ENCODE measurements at regions not wholly inside any gene's neighbourhood (a gene's known extent, or its start where the extent isn't known, plus 50 kb on each side); places are given as distances from the start of the nearest gene placed in this dataset.
A peak's percentile ranks its signal among the peaks of the same experiment; 100 is the strongest.

DNA sequence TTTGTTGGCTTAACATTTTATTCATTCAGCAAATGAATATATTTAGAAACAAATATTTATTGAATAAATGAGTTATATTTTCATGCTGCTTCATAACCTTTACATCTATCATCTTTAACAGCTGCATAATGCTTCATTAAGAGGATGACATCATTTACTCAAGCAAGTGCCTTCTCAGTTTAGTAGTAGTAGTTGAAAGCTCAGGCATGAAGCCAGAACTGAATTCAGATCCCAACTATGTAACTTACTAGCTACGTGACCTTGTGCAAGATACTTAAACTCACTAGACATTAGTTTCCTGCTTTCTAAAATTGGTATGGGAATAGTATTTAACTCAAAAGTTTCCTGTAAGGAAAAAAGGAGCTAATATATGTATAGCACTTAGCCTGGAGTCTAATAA is 90.3 kb downstream of the TMPRSS5 start:
- WGBS, 3 donors: 48 to 76% (median 62%) methylated on average over 1 of the region's 1 CpG
- DNase-seq: no peak
- H3K27ac ChIP-seq (ENCODE audit: low read depth in 1 of 3, low read length in 2 of 3): no peak overlapping the region
- H3K9me3 ChIP-seq (ENCODE audit: control insufficient read depth in 2 of 2, insufficient read depth in 1 of 2, low read depth in 1 of 2, low read length in 1 of 2): no peaks in the 10 kb centered on the region
- no peak for FAIRE-seq
- H3K4me1 ChIP-seq (ENCODE audit: control insufficient read depth in 3 of 3, insufficient read depth in 2 of 3, low read depth in 1 of 3, low read length in 2 of 3): no peaks in the 10 kb centered on the region
- H3K4me3 ChIP-seq (ENCODE audit: low read depth in 1 of 3, low read length in 3 of 3): no peak overlapping the region
- no peaks in the 10 kb centered on the region for H3K27me3 ChIP-seq (ENCODE audit: control insufficient read depth in 3 of 3, insufficient read depth in 3 of 3, low read length in 3 of 3)
- no peaks in the 10 kb centered on the region for H3K36me3 ChIP-seq (ENCODE audit: control insufficient read depth in 3 of 3, insufficient read depth in 2 of 3, low read depth in 1 of 3, low read length in 3 of 3)

DNA sequence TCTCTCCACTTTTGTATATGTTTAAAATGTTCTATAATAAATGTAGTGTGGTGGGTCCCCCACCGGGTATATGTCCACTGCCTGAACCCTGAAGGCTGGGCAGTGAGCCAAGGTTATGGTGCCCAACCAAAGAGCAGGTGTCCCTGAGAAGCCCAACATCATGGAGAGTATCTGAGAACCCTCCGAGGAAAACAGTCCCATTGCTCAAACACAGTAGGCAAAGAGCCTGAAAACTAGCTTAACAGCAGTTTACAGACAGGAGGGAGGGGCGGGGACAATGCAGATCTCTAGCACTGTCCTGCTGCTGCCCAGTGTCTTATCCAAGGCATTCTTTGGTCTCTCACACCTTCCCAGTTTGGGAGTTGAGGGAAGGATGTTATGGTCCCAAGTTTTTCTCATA is 91.0 kb downstream of the TMPRSS5 start:
- Histone ChIP-seq H3K36me3 (ENCODE audit: control insufficient read depth in 3 of 3, insufficient read depth in 2 of 3, low read depth in 1 of 3, low read length in 3 of 3) (no peaks in the 10 kb centered on the region), H3K4me1 (ENCODE audit: control insufficient read depth in 3 of 3, insufficient read depth in 2 of 3, low read depth in 1 of 3, low read length in 2 of 3) (no peaks in the 10 kb centered on the region), H3K27ac (ENCODE audit: low read depth in 1 of 3, low read length in 2 of 3) (no peak overlapping the region), H3K9me3 (ENCODE audit: control insufficient read depth in 2 of 2, insufficient read depth in 1 of 2, low read depth in 1 of 2, low read length in 1 of 2) (no peaks in the 10 kb centered on the region), H3K4me3 (ENCODE audit: low read depth in 1 of 3, low read length in 3 of 3) (no peak overlapping the region), H3K27me3 (ENCODE audit: control insufficient read depth in 3 of 3, insufficient read depth in 3 of 3, low read length in 3 of 3) (no peaks in the 10 kb centered on the region)
- FAIRE-seq: no peak
- DNase-seq: no peak
- WGBS, 3 donors: 56 to 65% (median 62%) methylated on average over 3 of the region's 3 CpGs

DNA sequence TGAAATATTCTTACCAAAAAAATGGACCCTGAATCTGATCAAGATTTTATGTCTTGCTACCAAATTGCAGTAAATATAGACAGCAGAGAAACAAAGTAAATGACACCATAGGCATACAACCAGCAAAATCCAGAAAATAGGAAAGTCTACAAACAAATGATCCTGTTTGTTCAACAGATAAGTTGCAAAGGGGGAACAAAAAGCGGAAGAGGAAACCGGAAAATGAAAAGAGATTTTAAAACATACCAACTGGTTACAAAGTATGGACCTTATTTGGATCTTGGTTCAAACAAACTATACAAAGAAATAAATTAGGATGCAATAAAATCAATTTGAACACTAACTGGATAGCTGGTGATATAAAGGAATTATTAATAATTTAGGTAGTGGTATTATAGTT is 92.0 kb downstream of the TMPRSS5 start:
- WGBS, 3 donors: 77 to 86% (median 86%) methylated on average over 2 of the region's 2 CpGs
- Histone ChIP-seq H3K4me3 (ENCODE audit: low read depth in 1 of 3, low read length in 3 of 3) (no peak overlapping the region), H3K27ac (ENCODE audit: low read depth in 1 of 3, low read length in 2 of 3) (no peak overlapping the region), H3K27me3 (ENCODE audit: control insufficient read depth in 3 of 3, insufficient read depth in 3 of 3, low read length in 3 of 3) (no peaks in the 10 kb centered on the region), H3K4me1 (ENCODE audit: control insufficient read depth in 3 of 3, insufficient read depth in 2 of 3, low read depth in 1 of 3, low read length in 2 of 3) (no peaks in the 10 kb centered on the region), H3K9me3 (ENCODE audit: control insufficient read depth in 2 of 2, insufficient read depth in 1 of 2, low read depth in 1 of 2, low read length in 1 of 2) (no peaks in the 10 kb centered on the region), H3K36me3 (ENCODE audit: control insufficient read depth in 3 of 3, insufficient read depth in 2 of 3, low read depth in 1 of 3, low read length in 3 of 3) (no peaks in the 10 kb centered on the region)
- FAIRE-seq (no peak), DNase-seq (no peak)

DNA sequence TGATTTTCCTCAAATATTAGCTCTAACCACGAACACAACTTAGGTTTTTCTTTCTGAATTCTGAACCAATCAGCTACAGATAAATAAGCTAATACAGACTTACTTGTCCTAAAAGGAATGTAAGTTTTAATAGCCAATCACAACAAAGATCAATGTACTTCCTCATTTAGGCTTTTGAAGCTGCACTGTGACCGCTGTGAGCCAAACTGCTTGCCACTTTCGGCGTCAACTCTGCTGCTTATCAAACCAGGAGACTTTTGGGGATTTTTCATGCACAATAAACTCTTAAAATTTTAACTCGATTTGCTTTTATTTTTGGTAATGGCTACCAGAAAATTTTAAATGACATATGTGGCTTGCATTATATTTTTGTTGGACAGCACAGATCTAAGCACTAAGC is 92.5 kb downstream of the TMPRSS5 start:
- H3K27ac ChIP-seq (ENCODE audit: low read depth in 1 of 3, low read length in 2 of 3): no peak overlapping the region
- DNase-seq (peak in 1 of 2 donors; percentile 6), FAIRE-seq (no peak)
- no peaks in the 10 kb centered on the region for H3K27me3 ChIP-seq (ENCODE audit: control insufficient read depth in 3 of 3, insufficient read depth in 3 of 3, low read length in 3 of 3)
- no peaks in the 10 kb centered on the region for H3K4me1 ChIP-seq (ENCODE audit: control insufficient read depth in 3 of 3, insufficient read depth in 2 of 3, low read depth in 1 of 3, low read length in 2 of 3)
- H3K9me3 ChIP-seq (ENCODE audit: control insufficient read depth in 2 of 2, insufficient read depth in 1 of 2, low read depth in 1 of 2, low read length in 1 of 2): no peaks in the 10 kb centered on the region
- no peak overlapping the region for H3K4me3 ChIP-seq (ENCODE audit: low read depth in 1 of 3, low read length in 3 of 3)
- H3K36me3 ChIP-seq (ENCODE audit: control insufficient read depth in 3 of 3, insufficient read depth in 2 of 3, low read depth in 1 of 3, low read length in 3 of 3): no peaks in the 10 kb centered on the region
- 32 to 54% (median 45%) methylated on average over 5 of the region's 5 CpGs for WGBS, 3 donors

DNA sequence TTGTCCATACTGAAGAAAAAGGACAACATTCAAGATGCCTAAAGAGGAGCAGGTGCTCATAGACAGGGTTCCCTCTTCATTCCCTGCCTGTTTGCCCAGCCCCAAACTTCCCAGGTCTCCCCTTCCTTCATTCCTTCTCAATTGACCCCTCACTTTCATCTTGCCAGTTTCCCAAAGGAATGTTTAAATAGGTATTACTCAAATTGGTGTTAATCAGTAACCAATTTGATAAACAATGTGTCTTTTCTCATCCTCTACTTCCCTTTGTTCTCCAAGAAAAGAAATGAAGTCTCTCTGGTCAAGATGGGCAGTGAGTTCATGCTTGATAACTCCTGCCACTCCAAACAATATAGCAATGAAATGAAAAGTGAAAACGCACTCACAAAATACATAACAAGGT is 101.9 kb downstream of the TMPRSS5 start:
- no peaks in the 10 kb centered on the region for H3K27me3 ChIP-seq (ENCODE audit: control insufficient read depth in 3 of 3, insufficient read depth in 3 of 3, low read length in 3 of 3)
- peaks cover 0 to 6% of the 10 kb centered on the region in 2 donors for H3K9me3 ChIP-seq (ENCODE audit: control insufficient read depth in 2 of 2, insufficient read depth in 1 of 2, low read depth in 1 of 2, low read length in 1 of 2)
- WGBS, 3 donors: 10 to 60% (median 19%) methylated on average over 1 of the region's 1 CpG
- H3K4me3 ChIP-seq (ENCODE audit: low read depth in 1 of 3, low read length in 3 of 3): no peak overlapping the region
- no peak overlapping the region for H3K27ac ChIP-seq (ENCODE audit: low read depth in 1 of 3, low read length in 2 of 3)
- H3K36me3 ChIP-seq (ENCODE audit: control insufficient read depth in 3 of 3, insufficient read depth in 2 of 3, low read depth in 1 of 3, low read length in 3 of 3): no peaks in the 10 kb centered on the region
- DNase-seq (no peak), FAIRE-seq (no peak)
- H3K4me1 ChIP-seq (ENCODE audit: control insufficient read depth in 3 of 3, insufficient read depth in 2 of 3, low read depth in 1 of 3, low read length in 2 of 3): no peaks in the 10 kb centered on the region

DNA sequence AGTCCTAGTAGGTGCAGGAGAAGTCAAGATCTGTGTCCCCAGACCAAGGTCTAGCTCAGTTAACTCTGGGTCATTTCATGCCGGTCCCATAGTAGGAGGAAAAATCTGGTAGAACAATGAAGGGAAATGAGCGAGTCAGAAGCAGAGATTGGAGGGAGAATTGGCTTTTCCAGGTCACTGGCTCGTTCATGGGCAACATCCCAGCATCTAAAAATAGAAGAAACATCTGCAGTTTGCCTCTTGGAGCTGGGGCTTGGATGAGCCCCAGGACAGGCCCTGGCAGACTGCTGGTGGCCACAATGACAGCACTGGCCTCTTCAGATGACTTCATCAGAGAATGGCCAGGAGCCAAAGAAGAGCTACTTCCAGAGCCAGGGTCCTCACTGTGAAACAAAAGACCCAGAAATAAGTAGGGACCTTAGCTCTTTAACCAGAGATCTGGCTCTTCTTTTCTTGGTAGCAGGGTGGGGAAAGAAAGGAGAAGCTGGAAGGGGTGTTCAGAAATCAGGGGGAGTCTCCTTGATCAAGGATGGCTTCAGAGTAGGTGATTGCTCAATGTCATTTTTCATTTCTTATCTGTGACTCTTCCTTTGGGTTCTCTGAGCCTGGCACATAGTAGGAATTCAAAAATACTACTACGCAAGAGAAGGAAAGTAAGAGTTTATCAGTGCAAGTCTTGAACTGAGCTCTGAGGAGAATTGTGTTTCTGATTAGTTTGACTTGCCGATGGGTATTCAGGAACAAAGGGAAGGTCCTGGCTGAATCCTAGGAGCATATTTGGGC is 102.6 kb downstream of the TMPRSS5 start:
- no peak for FAIRE-seq

DNA sequence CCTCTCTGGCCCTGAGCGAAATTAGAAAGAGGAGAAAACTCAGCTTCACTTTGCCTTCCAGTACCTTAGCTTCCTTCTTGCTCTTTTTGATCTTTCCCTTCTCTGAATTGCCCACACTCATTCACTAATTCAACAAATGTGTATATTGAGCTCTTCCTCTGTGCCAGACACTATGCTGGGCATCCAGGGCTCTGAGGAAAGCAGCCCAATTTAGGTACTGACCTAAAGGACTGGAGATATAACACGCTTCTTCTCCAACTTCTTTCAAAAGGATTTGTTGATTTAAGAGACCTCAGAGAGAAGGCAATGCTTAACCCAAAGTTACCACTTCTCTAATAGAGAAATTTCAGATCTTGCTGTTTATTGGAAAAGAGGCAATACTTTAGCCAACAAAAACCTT is 103.6 kb downstream of the TMPRSS5 start:
- 84 to 89% (median 85%) methylated on average over 2 of the region's 2 CpGs for WGBS, 3 donors
- FAIRE-seq (no peak), DNase-seq (no peak)
- H3K27ac ChIP-seq (ENCODE audit: low read depth in 1 of 3, low read length in 2 of 3): no peak overlapping the region
- peaks cover 0 to 6% of the 10 kb centered on the region in 2 donors for H3K9me3 ChIP-seq (ENCODE audit: control insufficient read depth in 2 of 2, insufficient read depth in 1 of 2, low read depth in 1 of 2, low read length in 1 of 2)
- H3K4me3 ChIP-seq (ENCODE audit: low read depth in 1 of 3, low read length in 3 of 3): no peak overlapping the region
- no peaks in the 10 kb centered on the region for H3K4me1 ChIP-seq (ENCODE audit: control insufficient read depth in 3 of 3, insufficient read depth in 2 of 3, low read depth in 1 of 3, low read length in 2 of 3)
- H3K27me3 ChIP-seq (ENCODE audit: control insufficient read depth in 3 of 3, insufficient read depth in 3 of 3, low read length in 3 of 3): no peaks in the 10 kb centered on the region
- H3K36me3 ChIP-seq (ENCODE audit: control insufficient read depth in 3 of 3, insufficient read depth in 2 of 3, low read depth in 1 of 3, low read length in 3 of 3): no peaks in the 10 kb centered on the region

More for the DNA sequence above, 102.6 kb downstream of the TMPRSS5 start:
- no peaks in the 10 kb centered on the region for H3K4me1 ChIP-seq (ENCODE audit: control insufficient read depth in 3 of 3, insufficient read depth in 2 of 3, low read depth in 1 of 3, low read length in 2 of 3)
- no peak for DNase-seq
- H3K27ac ChIP-seq (ENCODE audit: low read depth in 1 of 3, low read length in 2 of 3): no peak overlapping the region
- WGBS, 3 donors: 56 to 80% (median 76%) methylated on average over 5 of the region's 5 CpGs
- H3K27me3 ChIP-seq (ENCODE audit: control insufficient read depth in 3 of 3, insufficient read depth in 3 of 3, low read length in 3 of 3): no peaks in the 10 kb centered on the region
- peaks cover 0 to 6% of the 10 kb centered on the region in 2 donors for H3K9me3 ChIP-seq (ENCODE audit: control insufficient read depth in 2 of 2, insufficient read depth in 1 of 2, low read depth in 1 of 2, low read length in 1 of 2)
- no peak overlapping the region for H3K4me3 ChIP-seq (ENCODE audit: low read depth in 1 of 3, low read length in 3 of 3)
- no peaks in the 10 kb centered on the region for H3K36me3 ChIP-seq (ENCODE audit: control insufficient read depth in 3 of 3, insufficient read depth in 2 of 3, low read depth in 1 of 3, low read length in 3 of 3)

DNA sequence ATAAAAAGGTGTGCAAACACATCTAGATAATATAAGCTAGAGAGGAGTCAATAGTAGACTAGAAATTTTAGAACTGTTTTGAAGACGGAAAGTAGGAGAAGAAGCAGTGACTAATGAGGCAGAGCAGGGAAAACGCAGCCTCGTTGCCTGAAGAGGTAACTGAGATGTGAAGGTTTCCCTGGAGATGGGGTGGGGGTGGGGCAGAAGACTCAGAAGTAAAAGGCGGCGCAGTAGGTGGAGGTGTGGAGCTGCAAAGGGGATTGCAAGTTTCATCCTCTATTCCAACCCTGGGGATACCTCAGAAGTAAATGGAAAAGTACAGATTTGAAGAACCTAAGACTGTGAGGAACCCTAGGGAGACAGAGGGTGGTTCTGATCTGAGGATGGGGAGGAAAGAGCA is 109.5 kb downstream of the TMPRSS5 start:
- 69 to 73% (median 69%) methylated on average over 5 of the region's 5 CpGs for WGBS, 3 donors

More for the DNA sequence above, 109.5 kb downstream of the TMPRSS5 start:
- H3K4me3 ChIP-seq (ENCODE audit: low read depth in 1 of 3, low read length in 3 of 3): no peak overlapping the region
- H3K27me3 ChIP-seq (ENCODE audit: control insufficient read depth in 3 of 3, insufficient read depth in 3 of 3, low read length in 3 of 3): no peaks in the 10 kb centered on the region
- FAIRE-seq (no peak), DNase-seq (no peak)
- no peaks in the 10 kb centered on the region for H3K36me3 ChIP-seq (ENCODE audit: control insufficient read depth in 3 of 3, insufficient read depth in 2 of 3, low read depth in 1 of 3, low read length in 3 of 3)
- no peak overlapping the region for H3K27ac ChIP-seq (ENCODE audit: low read depth in 1 of 3, low read length in 2 of 3)
- H3K9me3 ChIP-seq (ENCODE audit: control insufficient read depth in 2 of 2, insufficient read depth in 1 of 2, low read depth in 1 of 2, low read length in 1 of 2): no peaks in the 10 kb centered on the region
- no peaks in the 10 kb centered on the region for H3K4me1 ChIP-seq (ENCODE audit: control insufficient read depth in 3 of 3, insufficient read depth in 2 of 3, low read depth in 1 of 3, low read length in 2 of 3)
